ENCODE measurements at regions not wholly inside any gene's neighbourhood (a gene's known extent, or its start where the extent isn't known, plus 50 kb on each side); places are given as distances from the start of the nearest gene placed in this dataset.
"Not testable (repeated sequence)": the region's sequence is repeated elsewhere in the genome, so short reads cannot be mapped to it uniquely, and the experiment has no call there.

- H3K36me3 ChIP-seq (ENCODE audit: insufficient read depth, low read length); H3K9ac ChIP-seq (ENCODE audit: low read depth, low read length); H3K9me3 ChIP-seq (ENCODE audit: insufficient read depth, low read depth, low read length); H3K27ac ChIP-seq (ENCODE audit: low read depth, low read length); H3K4me3 ChIP-seq (ENCODE audit: low read length); H3K27me3 ChIP-seq (ENCODE audit: insufficient read depth, low read length); H3K4me1 ChIP-seq (ENCODE audit: insufficient read depth, low read length): not testable (repeated sequence)
- WGBS, result 85% methylated on average over 11 of the region's 12 CpGs
Observed at GRCh38 chr4:104326991-104327694, 167.6 kb downstream of the CXXC4 start.

GRCh38 chr4:104302731-104303130 is 192.0 kb downstream of the CXXC4 start:
- Histone ChIP-seq H3K27me3 (ENCODE audit: insufficient read depth, low read length) (no peaks in the 10 kb centered on the region), H3K4me3 (ENCODE audit: low read length) (no peak overlapping the region), H3K9me3 (ENCODE audit: insufficient read depth, low read depth, low read length) (no peaks in the 10 kb centered on the region), H3K9ac (ENCODE audit: low read depth, low read length) (no peak overlapping the region), H3K4me1 (ENCODE audit: insufficient read depth, low read length) (no peaks in the 10 kb centered on the region), H3K36me3 (ENCODE audit: insufficient read depth, low read length) (no peaks in the 10 kb centered on the region), H3K27ac (ENCODE audit: low read depth, low read length) (no peak overlapping the region)
- WGBS, result 89% methylated on average over 1 of the region's 1 CpG

DNA sequence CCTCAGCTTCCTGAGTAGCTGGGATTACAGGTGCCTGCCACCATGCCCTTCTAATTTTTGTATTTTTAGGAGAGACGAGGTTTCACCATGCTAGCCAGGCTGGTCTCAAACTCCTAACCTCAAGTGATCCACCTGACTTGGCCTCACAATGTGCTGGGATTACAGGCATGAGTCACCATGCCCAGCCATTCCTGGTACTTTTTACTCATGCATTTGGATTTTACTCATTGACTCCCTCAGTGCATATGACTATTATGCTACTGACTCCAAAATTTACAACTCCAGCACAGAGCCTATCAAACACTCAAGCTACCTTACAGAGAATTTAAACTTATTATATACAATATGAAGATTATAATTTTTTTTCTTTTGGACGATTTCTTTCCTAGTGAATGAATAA is 199.9 kb downstream of the CXXC4 start:
- no peaks in the 10 kb centered on the region for H3K27me3 ChIP-seq (ENCODE audit: insufficient read depth, low read length)
- WGBS, result 91% methylated on average over 1 of the region's 2 CpGs
- no peak overlapping the region for H3K9ac ChIP-seq (ENCODE audit: low read depth, low read length)
- no peaks in the 10 kb centered on the region for H3K9me3 ChIP-seq (ENCODE audit: insufficient read depth, low read depth, low read length)
- H3K4me3 ChIP-seq (ENCODE audit: low read length), result no peak overlapping the region
- no peaks in the 10 kb centered on the region for H3K36me3 ChIP-seq (ENCODE audit: insufficient read depth, low read length)
- H3K4me1 ChIP-seq (ENCODE audit: insufficient read depth, low read length), result no peaks in the 10 kb centered on the region
- no peak overlapping the region for H3K27ac ChIP-seq (ENCODE audit: low read depth, low read length)

- Histone ChIP-seq H3K27ac (ENCODE audit: low read depth, low read length) (no peak overlapping the region), H3K27me3 (ENCODE audit: insufficient read depth, low read length) (no peaks in the 10 kb centered on the region), H3K9me3 (ENCODE audit: insufficient read depth, low read depth, low read length) (no peaks in the 10 kb centered on the region), H3K4me1 (ENCODE audit: insufficient read depth, low read length) (no peaks in the 10 kb centered on the region), H3K9ac (ENCODE audit: low read depth, low read length) (no peak overlapping the region), H3K4me3 (ENCODE audit: low read length) (no peak overlapping the region), H3K36me3 (ENCODE audit: insufficient read depth, low read length) (no peaks in the 10 kb centered on the region)
Observed at GRCh38 chr4:104286867-104287266, 207.8 kb downstream of the CXXC4 start.

DNA sequence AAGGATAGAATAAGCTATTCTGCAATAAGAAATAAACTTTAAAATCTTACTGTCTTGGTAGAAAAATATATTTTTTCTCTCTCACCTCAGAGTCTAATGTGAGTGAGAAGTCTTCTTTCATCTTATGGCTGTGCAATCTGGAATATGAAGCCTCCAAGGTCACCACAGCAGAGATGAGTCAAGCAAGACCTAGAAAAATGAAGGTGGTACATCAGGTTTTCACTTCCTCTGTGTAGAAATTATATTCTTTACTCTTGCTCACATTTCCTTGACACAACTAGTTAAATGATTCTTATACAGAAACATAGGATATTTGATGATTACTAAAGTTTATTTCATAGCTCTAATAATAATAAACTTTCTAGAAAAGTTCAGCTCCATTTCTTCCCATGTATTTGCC is 211.4 kb downstream of the CXXC4 start:
- Histone ChIP-seq H3K36me3 (ENCODE audit: insufficient read depth, low read length) (no peaks in the 10 kb centered on the region), H3K27me3 (ENCODE audit: insufficient read depth, low read length) (no peaks in the 10 kb centered on the region), H3K9ac (ENCODE audit: low read depth, low read length) (no peak overlapping the region), H3K4me1 (ENCODE audit: insufficient read depth, low read length) (no peaks in the 10 kb centered on the region), H3K9me3 (ENCODE audit: insufficient read depth, low read depth, low read length) (no peaks in the 10 kb centered on the region), H3K27ac (ENCODE audit: low read depth, low read length) (no peak overlapping the region), H3K4me3 (ENCODE audit: low read length) (no peak overlapping the region)

GRCh38 chr4:104279744-104280143 is 214.9 kb downstream of the CXXC4 start:
- Histone ChIP-seq H3K9ac (ENCODE audit: low read depth, low read length) (no peak overlapping the region), H3K9me3 (ENCODE audit: insufficient read depth, low read depth, low read length) (no peaks in the 10 kb centered on the region), H3K27me3 (ENCODE audit: insufficient read depth, low read length) (no peaks in the 10 kb centered on the region), H3K36me3 (ENCODE audit: insufficient read depth, low read length) (no peaks in the 10 kb centered on the region), H3K4me1 (ENCODE audit: insufficient read depth, low read length) (no peaks in the 10 kb centered on the region), H3K27ac (ENCODE audit: low read depth, low read length) (no peak overlapping the region), H3K4me3 (ENCODE audit: low read length) (no peak overlapping the region)
- 92% methylated on average over 5 of the region's 5 CpGs for WGBS

DNA sequence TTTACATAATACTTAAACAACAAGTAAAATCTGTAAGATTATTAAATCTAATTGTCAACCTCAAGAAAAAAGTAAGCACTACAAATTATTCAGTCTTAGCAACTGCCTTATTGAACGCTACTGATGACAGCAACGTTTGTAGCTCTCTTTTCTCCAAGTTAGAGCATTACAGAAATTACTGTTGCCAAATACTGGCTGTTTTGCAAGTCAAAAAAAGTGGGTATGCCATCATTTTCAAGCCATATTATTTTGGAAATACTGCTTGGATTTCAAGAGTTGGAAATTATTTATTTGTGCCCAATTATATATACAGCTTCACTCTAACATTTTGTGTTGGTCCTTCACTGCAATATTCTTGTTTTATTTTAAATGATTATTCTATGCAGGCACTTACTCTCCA is 221.7 kb downstream of the CXXC4 start:
- Histone ChIP-seq H3K9me3 (ENCODE audit: insufficient read depth, low read depth, low read length) (no peaks in the 10 kb centered on the region), H3K36me3 (ENCODE audit: insufficient read depth, low read length) (no peaks in the 10 kb centered on the region), H3K9ac (ENCODE audit: low read depth, low read length) (no peak overlapping the region), H3K27ac (ENCODE audit: low read depth, low read length) (no peak overlapping the region), H3K27me3 (ENCODE audit: insufficient read depth, low read length) (no peaks in the 10 kb centered on the region), H3K4me1 (ENCODE audit: insufficient read depth, low read length) (no peaks in the 10 kb centered on the region), H3K4me3 (ENCODE audit: low read length) (no peak overlapping the region)
- WGBS, result 92% methylated on average over 2 of the region's 2 CpGs

GRCh38 chr4:104269603-104270002 is 225.1 kb downstream of the CXXC4 start:
- WGBS, result 93% methylated on average over 5 of the region's 5 CpGs
- H3K9ac ChIP-seq (ENCODE audit: low read depth, low read length); H3K4me3 ChIP-seq (ENCODE audit: low read length); H3K27me3 ChIP-seq (ENCODE audit: insufficient read depth, low read length); H3K27ac ChIP-seq (ENCODE audit: low read depth, low read length); H3K36me3 ChIP-seq (ENCODE audit: insufficient read depth, low read length); H3K4me1 ChIP-seq (ENCODE audit: insufficient read depth, low read length); H3K9me3 ChIP-seq (ENCODE audit: insufficient read depth, low read depth, low read length): not testable (repeated sequence)

GRCh38 chr4:104263100-104263499 is 231.6 kb downstream of the CXXC4 start:
- Histone ChIP-seq H3K4me1 (ENCODE audit: insufficient read depth, low read length) (no peaks in the 10 kb centered on the region), H3K27ac (ENCODE audit: low read depth, low read length) (no peak overlapping the region), H3K9ac (ENCODE audit: low read depth, low read length) (no peak overlapping the region), H3K9me3 (ENCODE audit: insufficient read depth, low read depth, low read length) (no peaks in the 10 kb centered on the region), H3K4me3 (ENCODE audit: low read length) (no peak overlapping the region), H3K36me3 (ENCODE audit: insufficient read depth, low read length) (no peaks in the 10 kb centered on the region), H3K27me3 (ENCODE audit: insufficient read depth, low read length) (no peaks in the 10 kb centered on the region)
- WGBS, result 90% methylated on average over 2 of the region's 3 CpGs

- no peaks in the 10 kb centered on the region for H3K27me3 ChIP-seq (ENCODE audit: insufficient read depth, low read length)
- no peak overlapping the region for H3K9ac ChIP-seq (ENCODE audit: low read depth, low read length)
- no peak overlapping the region for H3K4me3 ChIP-seq (ENCODE audit: low read length)
- no peaks in the 10 kb centered on the region for H3K4me1 ChIP-seq (ENCODE audit: insufficient read depth, low read length)
- H3K27ac ChIP-seq (ENCODE audit: low read depth, low read length), result no peak overlapping the region
- no peaks in the 10 kb centered on the region for H3K9me3 ChIP-seq (ENCODE audit: insufficient read depth, low read depth, low read length)
- H3K36me3 ChIP-seq (ENCODE audit: insufficient read depth, low read length), result no peaks in the 10 kb centered on the region
- WGBS, result 100% methylated on average over 1 of the region's 2 CpGs
Observed at GRCh38 chr4:104262678-104263077, 232.0 kb downstream of the CXXC4 start.

GRCh38 chr4:104248726-104249125 is 246.0 kb downstream of the CXXC4 start:
- Histone ChIP-seq H3K27me3 (ENCODE audit: insufficient read depth, low read length) (no peaks in the 10 kb centered on the region), H3K9me3 (ENCODE audit: insufficient read depth, low read depth, low read length) (no peaks in the 10 kb centered on the region), H3K36me3 (ENCODE audit: insufficient read depth, low read length) (no peaks in the 10 kb centered on the region), H3K9ac (ENCODE audit: low read depth, low read length) (no peak overlapping the region), H3K4me1 (ENCODE audit: insufficient read depth, low read length) (no peaks in the 10 kb centered on the region), H3K4me3 (ENCODE audit: low read length) (no peak overlapping the region), H3K27ac (ENCODE audit: low read depth, low read length) (no peak overlapping the region)
- WGBS, result 90% methylated on average over 1 of the region's 1 CpG

- no peaks in the 10 kb centered on the region for H3K36me3 ChIP-seq (ENCODE audit: insufficient read depth, low read length)
- H3K4me1 ChIP-seq (ENCODE audit: insufficient read depth, low read length), result no peaks in the 10 kb centered on the region
- H3K27ac ChIP-seq (ENCODE audit: low read depth, low read length), result no peak overlapping the region
- no peak overlapping the region for H3K4me3 ChIP-seq (ENCODE audit: low read length)
- WGBS, result 93% methylated on average over 2 of the region's 4 CpGs
- H3K9me3 ChIP-seq (ENCODE audit: insufficient read depth, low read depth, low read length), result no peaks in the 10 kb centered on the region
- no peak overlapping the region for H3K9ac ChIP-seq (ENCODE audit: low read depth, low read length)
- no peaks in the 10 kb centered on the region for H3K27me3 ChIP-seq (ENCODE audit: insufficient read depth, low read length)
Observed at GRCh38 chr4:104235967-104236366, 258.7 kb downstream of the CXXC4 start.

Measured in HUES64 (cell line).